ENCODE measurements at regions not wholly inside any gene's neighbourhood (a gene's known extent, or its start where the extent isn't known, plus 50 kb on each side); places are given as distances from the start of the nearest gene placed in this dataset.
"Not testable (repeated sequence)": the region's sequence is repeated elsewhere in the genome, so short reads cannot be mapped to it uniquely, and the experiment has no call there.

- DNase-seq = no peak
Measured at GRCh38 chrX:45527834-45528233, 327.2 kb upstream of the DIPK2B start.

- no peak for DNase-seq
Measured at GRCh38 chrX:45524805-45525204, 324.1 kb upstream of the DIPK2B start.

DNA sequence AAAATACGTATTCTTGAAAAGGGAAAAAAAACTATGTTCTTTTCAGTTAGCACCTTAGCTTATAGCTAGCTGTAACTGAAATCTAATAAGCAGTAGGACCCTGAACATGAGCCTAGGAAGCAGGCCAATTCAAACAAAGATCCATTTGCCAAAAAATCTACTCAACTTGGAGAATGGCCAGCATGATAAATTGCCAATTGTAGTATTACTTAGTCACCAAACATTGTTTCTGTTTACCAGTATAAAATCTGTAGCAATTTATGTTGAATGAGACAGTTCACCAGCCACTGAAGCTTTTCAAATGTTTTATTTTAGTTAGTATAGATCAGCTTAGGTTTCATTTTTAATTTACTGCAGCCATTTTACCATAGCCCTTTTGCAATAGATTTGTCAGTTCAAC lies 323.6 kb upstream of the DIPK2B start:
- DNase-seq = no peak

- no peak for DNase-seq
Measured at GRCh38 chrX:45518552-45518951, 317.9 kb upstream of the DIPK2B start.

DNA sequence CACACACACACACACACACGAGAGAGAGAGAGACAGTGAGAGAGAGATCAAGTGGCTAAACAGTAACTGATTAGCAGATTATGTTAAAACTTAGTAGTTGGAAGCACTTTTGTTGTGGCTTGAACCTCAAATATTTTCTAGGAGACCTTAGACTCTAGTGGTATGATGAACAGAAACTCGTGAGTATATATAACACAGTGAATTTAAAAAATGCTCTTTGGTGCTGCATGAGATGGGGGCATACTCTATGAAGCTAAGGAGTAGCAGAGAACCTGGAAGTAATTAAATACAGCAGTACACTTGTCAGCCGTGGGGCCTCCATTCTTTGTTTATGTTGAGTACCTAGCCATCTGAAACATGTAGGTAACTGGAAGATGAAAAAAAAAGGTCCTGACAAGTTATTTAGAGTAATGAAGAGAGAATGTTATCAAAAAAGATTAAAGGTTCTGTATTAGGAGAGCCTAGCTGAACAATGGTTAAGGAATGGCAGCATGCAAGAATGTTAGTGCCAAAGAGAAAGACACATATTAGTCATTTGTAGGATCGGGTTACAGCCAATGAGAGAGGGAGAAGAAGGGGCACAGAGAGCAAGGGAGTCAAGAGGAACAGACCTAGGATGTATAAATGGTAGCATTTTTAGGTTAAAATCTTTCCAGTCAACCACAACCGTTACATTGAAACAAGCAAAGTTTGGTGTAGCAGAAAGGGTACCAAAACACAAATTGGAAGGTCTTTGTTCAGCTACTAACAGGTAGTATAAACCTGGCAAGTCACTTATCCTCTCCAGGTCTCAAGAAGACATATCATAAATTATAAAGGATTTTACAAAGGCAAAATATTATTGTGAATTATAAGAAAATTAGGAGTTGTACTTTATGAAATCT lies 316.7 kb upstream of the DIPK2B start:
- no peak for DNase-seq

- peak; percentile 72 to 81 for DNase-seq
Measured at GRCh38 chrX:45515262-45516215, 314.9 kb upstream of the DIPK2B start.

DNA sequence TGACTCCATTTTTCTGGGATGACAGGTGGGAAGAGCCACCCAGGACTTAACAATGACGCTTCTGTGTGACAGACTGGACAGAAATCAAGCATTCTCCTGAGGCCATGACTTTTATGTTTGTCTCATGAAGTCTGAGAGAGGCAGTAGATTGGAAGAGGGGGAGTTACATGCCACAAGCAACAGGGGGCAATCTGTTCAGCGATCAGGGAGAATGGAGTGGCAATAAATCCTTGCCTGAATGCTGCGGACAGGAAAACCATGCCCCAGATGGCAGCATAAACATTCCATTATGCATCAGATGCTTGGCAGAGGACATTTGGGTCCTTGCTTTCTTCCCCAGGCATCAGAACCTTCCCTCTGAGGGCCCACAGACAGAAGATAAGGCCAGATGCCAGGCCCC lies 312.4 kb upstream of the DIPK2B start:
- DNase-seq = no peak

DNA sequence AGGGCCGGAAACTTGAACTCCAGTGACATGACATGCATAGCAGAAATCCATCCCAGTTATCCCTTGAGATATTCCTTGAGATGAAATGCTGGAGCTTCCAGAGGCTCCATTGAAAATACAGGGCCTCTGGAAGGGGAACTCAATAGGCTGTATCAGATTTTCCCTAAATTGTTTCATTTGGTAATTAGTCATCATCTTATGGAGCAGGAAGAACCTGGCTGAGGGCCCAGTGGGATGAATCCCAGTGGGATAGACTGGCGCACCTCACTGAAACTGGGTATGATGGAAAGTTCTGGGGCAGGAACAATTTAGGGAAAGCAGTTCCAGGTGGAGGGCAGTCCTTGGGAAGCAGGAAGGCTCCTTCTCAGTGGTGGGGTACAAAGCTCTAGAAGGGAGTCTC lies 307.8 kb upstream of the DIPK2B start:
- DNase-seq = no peak

DNA sequence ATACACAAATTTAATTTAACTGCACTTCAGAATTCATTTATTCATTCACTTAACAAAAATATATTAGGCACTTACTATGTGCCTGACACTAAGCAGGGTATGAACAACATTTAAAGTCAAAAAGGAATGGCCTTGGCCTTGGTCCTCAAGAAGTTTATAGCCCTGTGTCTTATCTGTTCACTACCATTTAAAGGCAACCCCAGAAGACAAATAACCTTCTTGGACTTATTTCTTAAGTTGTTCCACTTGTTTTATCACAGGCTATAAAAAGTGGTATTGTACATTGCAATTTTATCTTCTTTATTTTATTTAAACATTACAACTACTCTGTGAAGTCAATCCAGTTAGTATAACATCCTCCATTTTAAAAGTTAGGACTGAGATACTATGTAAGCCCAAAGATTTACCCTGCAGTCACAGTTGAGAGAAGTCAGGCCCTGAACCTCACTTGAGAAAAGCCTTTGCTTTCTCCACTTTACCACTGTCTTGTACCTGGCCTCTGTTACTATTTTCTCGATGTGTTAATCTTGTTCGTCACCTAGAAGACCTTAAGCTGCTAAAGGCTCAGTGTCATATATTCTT lies 305.6 kb upstream of the DIPK2B start:
- no peak for DNase-seq

GRCh38 chrX:45505214-45505613 lies 304.5 kb upstream of the DIPK2B start:
- no peak for DNase-seq

DNA sequence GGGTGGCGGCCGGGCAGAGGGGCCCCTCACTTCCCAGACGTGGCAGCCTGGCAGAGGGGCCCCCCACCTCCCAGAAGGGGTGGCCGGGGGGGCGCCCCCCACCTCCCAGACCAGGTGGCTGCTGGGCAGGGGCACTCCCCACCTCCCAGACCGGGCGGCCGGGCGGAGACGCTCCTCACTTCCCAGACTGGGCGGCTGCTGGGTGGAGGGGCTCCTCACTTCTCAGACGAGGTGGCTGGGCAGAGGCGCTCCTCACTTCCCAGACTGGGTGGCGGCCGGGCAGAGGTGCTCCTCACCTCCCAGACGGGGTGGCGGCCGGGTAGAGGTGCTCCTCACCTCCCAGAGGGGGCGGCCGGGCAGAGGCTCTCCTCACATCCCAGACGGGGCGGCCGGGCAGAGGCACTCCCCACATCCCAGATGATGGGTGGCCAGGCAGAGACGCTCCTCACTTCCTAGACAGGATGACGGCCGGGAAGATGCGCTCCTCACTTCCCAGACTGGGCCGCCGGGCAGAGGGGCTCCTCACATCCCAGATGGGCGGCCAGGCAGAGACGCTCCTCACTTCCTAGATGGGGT lies 303.2 kb upstream of the DIPK2B start:
- not testable (repeated sequence) for DNase-seq

DNA sequence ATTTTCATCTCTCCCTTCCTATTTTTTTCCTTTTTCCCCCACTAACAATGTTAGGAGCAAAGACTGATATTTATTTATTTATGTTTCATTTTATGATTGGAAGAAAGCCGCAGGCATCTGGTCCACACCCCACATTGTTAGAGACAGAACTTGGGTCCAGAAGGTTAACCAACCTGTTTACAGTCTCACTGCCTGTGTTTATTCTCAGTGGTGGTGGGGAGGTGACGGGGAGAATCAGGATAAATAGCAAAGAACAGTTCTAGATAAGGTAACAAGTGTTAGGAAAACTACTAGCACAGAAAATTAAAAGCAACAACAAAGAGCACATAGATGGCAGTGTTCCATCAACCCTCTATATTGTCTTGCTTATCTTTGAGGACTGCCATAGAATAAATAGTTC lies 301.7 kb upstream of the DIPK2B start:
- DNase-seq = no peak

- DNase-seq = no peak
Measured at GRCh38 chrX:45497290-45497689, 296.6 kb upstream of the DIPK2B start.

DNA sequence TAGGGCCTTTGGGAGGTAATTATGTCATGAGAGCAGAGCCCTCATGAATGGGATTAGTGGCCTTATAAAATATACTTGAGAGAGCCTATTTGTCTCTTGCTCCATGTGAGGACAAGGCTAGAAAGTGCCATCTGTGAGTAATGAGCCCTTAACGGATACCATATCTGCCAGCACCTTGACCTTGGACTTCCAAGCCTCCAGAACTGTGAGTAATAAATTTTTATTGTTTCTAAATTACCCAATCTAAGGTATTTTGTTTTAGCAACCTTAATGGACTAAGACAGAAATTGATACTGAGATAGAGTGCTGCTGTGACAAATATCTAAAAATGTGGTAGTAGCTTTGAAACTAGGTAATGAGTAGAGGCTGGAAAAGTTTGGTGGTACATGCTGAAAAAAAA lies 285.0 kb upstream of the DIPK2B start:
- DNase-seq = no peak

DNA sequence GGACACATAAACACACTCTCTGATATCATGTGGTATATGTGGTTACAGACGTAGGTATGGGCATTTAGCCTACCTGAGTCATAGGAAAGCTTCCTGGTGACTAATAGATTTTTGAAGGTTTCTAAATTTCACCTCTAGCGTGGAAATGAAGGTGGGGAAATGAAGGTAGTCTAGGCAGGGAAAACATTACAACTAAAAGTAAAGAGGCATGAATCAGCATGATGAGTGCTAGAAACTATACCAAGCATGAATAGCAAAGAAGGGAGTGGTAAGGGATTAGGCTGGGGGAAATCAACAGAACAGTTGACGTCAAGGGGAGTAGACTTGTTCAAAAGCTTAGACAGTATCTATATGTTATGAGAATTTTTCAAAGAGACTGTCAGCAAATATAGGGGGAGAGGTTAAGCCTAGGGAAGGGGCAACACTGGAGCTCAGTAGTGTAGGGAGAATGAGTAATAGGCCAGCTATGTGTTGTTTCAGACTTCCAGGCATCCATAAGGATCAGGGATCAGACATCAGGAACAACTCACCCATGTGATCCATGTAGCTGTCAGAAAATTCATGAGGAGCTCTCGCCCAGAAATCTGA lies 279.3 kb upstream of the DIPK2B start:
- no peak for DNase-seq

DNA sequence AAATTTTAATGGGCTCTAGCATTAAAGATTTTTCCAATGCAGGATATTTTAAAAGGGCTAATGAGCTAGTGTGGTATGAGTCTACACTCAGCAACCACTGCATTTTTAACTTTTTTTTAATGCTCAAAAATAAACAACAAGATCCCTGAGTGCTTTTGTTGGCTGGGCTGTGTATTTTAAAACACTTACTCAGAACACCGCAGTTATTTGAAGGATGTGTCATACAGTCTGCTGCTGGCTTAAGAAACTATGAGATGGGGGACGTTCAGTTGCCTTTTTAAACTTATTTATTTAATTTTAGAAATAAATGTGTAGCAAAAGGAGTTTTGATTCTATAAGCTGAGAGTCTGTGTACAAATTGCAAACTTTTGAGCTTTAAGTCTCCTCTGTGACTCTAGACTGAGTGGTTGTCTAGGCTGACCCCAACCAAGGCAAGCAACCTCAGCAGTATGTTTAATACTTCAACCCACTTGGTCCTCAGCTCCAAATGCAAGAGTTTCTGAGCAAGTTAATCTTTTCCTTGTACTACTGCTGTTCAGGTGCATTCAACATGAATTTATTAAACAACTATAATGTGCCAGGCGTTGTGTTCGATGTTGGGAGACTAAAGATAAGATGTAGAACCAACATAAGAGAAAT lies 278.6 kb upstream of the DIPK2B start:
- no peak for DNase-seq

- no peak for DNase-seq
Measured at GRCh38 chrX:45472968-45473367, 272.3 kb upstream of the DIPK2B start.

- DNase-seq = not testable (repeated sequence)
Measured at GRCh38 chrX:45467537-45467936, 266.9 kb upstream of the DIPK2B start.

GRCh38 chrX:45455732-45456131 lies 255.1 kb upstream of the DIPK2B start:
- not testable (repeated sequence) for DNase-seq

GRCh38 chrX:45454290-45454689 lies 253.6 kb upstream of the DIPK2B start:
- DNase-seq = no peak

- no peak for DNase-seq
Measured at GRCh38 chrX:45449982-45450381, 249.3 kb upstream of the DIPK2B start.

DNA sequence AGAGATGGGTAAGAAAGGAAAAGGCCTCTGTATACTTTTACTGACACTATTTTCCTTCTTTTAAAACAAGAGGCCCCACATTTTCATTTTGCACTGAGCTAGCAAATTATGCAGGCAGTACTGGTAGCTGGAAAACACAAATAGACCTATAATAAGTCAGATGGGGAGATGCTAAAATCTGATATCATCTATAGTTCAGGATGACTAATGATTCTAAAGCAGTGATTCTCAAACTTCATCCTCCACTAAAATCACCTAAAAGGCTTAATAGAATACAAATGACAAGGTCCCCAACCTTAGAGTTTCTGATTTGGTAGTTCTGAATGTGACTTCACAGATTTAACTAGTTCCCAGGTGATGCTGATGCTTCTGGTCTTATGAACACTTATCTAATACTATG lies 247.3 kb upstream of the DIPK2B start:
- DNase-seq = no peak
